Tibial artery (tissue), 4 donors: ENCODE measurements at regions not wholly inside any gene's neighbourhood (a gene's known extent, or its start where the extent isn't known, plus 50 kb on each side); places are given as distances from the start of the nearest gene placed in this dataset.

Experiments
- DNase-seq, 2 donors: peaks; one replicate each; pipeline ENCODE4 v3.0.0-alpha.2; 2019
- H3K27ac ChIP-seq, 2 donors: fragments of 200-600 bp; sonication (generic) in 1 of 2; 1 replicate in 1 of 2; 2 replicates in 1 of 2; pipeline ENCODE4 v1.5.1; 2018 to 2019; ENCODE audit warnings: mild to moderate bottlenecking in 1 of 2
- H3K27me3 ChIP-seq, 2 donors: fragments of 200-600 bp; sonication (generic) in 1 of 2; one replicate each; pipeline versions ENCODE4 v1.5.1 to v1.6.0; 2016 to 2019
- H3K36me3 ChIP-seq, 3 donors: fragments of 200-600 bp; sonication (generic) in 2 of 3; one replicate each; pipeline ENCODE4 v1.5.1; 2016 to 2019; ENCODE audit warnings: mild to moderate bottlenecking in 2 of 3
- H3K4me1 ChIP-seq, 4 donors: fragments of 200-600 bp; sonication (generic) in 2 of 4; 1 replicate in 3 of 4; 2 replicates in 1 of 4; pipeline ENCODE4 v1.5.1; 2016 to 2019
- H3K4me3 ChIP-seq, 2 donors: fragments of 200-600 bp; sonication (generic) in 1 of 2; 1 replicate in 1 of 2; 2 replicates in 1 of 2; pipeline ENCODE4 v1.5.1; 2018 to 2019; ENCODE audit warnings: mild to moderate bottlenecking in 2 of 2
- H3K9me3 ChIP-seq, 3 donors: fragments of 200-600 bp; sonication (generic) in 1 of 3; one replicate each; pipeline ENCODE4 v1.5.1; 2016 to 2019
- intact Hi-C: fragments of 100-400 bp; cut with DNase I; formaldehyde crosslinking; loops from one replicate; pipeline ENCODE4 v1.15.0; 2023; ENCODE audit warnings: low total_unique reads
- TF ChIP-seq, protein P1 (sequence below), 2 experiments: fragments of 200-600 bp in 1 of 2; fragments of 450-650 bp in 1 of 2; IDR thresholded peaks; one replicate each; pipeline ENCODE4 v1.5.1; 2017 to 2019; ENCODE audit warnings: antibody characterized with exemption in 2 of 2, mild to moderate bottlenecking in 1 of 2, moderate library complexity in 1 of 2

DNA sequence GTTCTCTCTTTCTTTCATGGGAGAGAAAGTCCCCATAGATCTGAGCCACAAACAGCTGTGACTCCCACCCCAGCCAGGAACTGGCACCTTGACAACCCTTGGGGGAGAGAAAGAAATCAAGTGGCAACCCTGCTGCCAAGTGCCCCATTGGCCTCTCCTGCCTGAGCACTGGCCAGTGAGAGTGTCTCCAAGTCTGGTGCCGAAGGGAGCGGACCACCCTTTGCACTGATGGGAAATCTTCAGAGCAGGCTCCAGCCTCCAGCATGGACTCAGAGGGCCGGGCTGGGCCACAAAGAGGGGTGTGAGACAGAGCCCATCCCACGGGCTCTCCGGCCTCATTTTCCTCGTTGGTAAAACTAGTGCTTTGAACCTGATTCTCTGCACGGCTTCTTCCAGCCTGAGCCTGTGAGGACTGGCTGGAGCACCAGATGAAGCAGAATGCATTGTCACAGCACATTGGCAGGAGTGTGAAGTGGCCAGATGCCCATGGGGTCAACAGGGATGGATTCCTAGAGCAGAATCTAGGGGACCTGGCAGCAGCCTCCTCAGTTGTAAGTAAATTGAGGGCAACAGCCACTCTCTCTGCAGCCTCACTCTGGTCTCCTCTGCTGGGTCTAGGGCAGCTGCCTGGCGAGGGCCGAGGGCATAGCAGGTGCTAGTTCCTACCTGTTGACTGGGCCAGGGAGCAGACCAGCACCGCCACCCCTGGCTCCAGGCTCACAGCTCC lies 81.4 kb downstream of the TRIM29 start:
- TF ChIP-seq, protein P1, sequence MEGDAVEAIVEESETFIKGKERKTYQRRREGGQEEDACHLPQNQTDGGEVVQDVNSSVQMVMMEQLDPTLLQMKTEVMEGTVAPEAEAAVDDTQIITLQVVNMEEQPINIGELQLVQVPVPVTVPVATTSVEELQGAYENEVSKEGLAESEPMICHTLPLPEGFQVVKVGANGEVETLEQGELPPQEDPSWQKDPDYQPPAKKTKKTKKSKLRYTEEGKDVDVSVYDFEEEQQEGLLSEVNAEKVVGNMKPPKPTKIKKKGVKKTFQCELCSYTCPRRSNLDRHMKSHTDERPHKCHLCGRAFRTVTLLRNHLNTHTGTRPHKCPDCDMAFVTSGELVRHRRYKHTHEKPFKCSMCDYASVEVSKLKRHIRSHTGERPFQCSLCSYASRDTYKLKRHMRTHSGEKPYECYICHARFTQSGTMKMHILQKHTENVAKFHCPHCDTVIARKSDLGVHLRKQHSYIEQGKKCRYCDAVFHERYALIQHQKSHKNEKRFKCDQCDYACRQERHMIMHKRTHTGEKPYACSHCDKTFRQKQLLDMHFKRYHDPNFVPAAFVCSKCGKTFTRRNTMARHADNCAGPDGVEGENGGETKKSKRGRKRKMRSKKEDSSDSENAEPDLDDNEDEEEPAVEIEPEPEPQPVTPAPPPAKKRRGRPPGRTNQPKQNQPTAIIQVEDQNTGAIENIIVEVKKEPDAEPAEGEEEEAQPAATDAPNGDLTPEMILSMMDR (IDR thresholded peaks at IDR 0.05): no peak
- no peak for DNase-seq
- H3K27me3 ChIP-seq: peaks cover 0 to 8% of the 10 kb centered on the region in 2 donors
- H3K4me3 ChIP-seq: no peak overlapping the region
- intact Hi-C loops: no loop called here
- H3K9me3 ChIP-seq: no peaks in the 10 kb centered on the region
- H3K27ac ChIP-seq: no peak overlapping the region
- no peaks in the 10 kb centered on the region for H3K36me3 ChIP-seq
- peaks cover 0 to 9% (median 4%) of the 10 kb centered on the region in 4 donors for H3K4me1 ChIP-seq

DNA sequence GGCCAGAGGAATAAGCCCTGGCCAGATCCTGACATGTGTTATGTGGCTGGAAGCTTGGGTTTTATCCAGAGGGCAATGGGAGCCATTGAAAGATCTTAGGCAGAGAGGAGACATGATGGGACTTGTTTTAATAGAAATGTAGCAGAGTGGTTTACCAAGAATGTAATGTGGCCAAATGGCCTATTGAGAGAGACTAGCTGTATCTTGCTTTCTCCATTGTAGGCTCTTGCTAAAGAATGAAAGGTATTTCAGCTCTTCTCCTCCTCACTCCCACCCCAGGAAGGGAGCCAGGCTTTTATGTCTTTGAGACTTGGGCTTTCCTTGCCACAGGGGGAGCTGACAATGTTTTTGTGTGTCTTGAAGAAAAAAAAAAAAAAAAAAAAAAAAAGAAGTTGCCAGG lies 82.3 kb downstream of the TRIM29 start:
- Histone ChIP-seq H3K9me3 (no peaks in the 10 kb centered on the region), H3K4me1 (peaks cover 0 to 4% (median under 1%) of the 10 kb centered on the region in 4 donors), H3K27ac (no peak overlapping the region), H3K27me3 (peaks cover 0 to 8% of the 10 kb centered on the region in 2 donors), H3K4me3 (no peak overlapping the region), H3K36me3 (no peaks in the 10 kb centered on the region)
- DNase-seq: no peak
- intact Hi-C loops: no loop called here
- TF ChIP-seq, protein P1 (IDR thresholded peaks at IDR 0.05): no peak

DNA sequence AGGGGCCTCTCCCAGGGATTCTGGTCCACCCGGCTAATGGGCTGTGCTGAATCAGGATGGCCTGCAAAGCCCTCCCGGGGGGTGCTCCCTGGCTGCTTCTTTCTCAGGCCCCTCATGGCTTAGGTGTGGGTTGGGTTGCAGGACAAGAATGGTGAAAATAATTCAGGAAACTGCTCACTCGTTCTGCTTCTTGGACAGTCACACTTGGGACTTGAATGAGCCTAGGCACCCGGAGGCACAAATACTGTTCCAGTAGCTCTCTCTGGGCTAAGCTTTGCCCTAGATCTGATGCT lies 83.2 kb downstream of the TRIM29 start:
- TF ChIP-seq, protein P1 (IDR thresholded peaks at IDR 0.05): no peak
- Histone ChIP-seq H3K27me3 (peaks cover 0 to 8% of the 10 kb centered on the region in 2 donors), H3K36me3 (no peaks in the 10 kb centered on the region), H3K4me3 (no peak overlapping the region), H3K9me3 (no peaks in the 10 kb centered on the region), H3K27ac (no peak overlapping the region), H3K4me1 (peaks cover 0 to 4% (median 0%) of the 10 kb centered on the region in 4 donors)
- no peak for DNase-seq
- intact Hi-C loops: no loop called here

DNA sequence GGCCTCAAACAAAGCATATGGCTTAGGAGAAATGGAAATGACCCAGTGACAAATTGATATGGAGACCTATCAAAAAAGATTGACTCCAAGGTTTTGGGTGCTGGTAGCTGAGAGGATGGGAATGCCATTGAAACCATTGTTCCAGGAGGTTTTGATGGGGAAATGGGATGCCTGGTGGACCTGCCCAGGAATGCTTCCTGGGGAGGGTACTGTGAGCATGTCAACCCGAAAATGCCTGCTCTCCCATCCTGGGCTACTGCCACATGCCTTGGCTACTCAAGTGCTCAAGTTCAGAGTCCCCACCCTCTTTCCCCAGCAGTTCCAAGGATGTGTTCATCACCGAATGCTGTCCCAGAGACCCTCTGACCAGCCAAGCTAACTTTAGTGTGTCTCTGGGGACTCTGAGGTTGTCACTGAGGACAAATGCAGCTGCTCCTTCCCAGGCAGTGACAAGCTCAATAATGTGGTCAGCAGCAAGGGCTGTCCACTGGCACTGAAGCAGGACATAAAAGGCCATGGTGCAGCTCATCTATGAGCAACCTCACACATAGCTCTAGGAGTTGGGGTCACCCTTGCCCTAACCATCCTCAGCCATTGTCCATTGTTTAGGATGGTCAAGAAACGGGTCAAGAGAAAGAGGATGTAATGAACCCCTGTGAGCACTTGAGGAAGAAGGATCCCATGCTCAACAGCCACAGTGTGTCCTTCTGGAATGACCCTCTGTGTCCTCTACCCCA lies 83.7 kb downstream of the TRIM29 start:
- intact Hi-C loops: no loop called here
- H3K9me3 ChIP-seq: no peaks in the 10 kb centered on the region
- peaks cover 0 to 4% (median 0%) of the 10 kb centered on the region in 4 donors for H3K4me1 ChIP-seq
- no peak for DNase-seq
- H3K27ac ChIP-seq: no peak overlapping the region
- peaks cover 0 to 8% of the 10 kb centered on the region in 2 donors for H3K27me3 ChIP-seq
- TF ChIP-seq, protein P1 (IDR thresholded peaks at IDR 0.05): no peak
- no peaks in the 10 kb centered on the region for H3K36me3 ChIP-seq
- no peak overlapping the region for H3K4me3 ChIP-seq

DNA sequence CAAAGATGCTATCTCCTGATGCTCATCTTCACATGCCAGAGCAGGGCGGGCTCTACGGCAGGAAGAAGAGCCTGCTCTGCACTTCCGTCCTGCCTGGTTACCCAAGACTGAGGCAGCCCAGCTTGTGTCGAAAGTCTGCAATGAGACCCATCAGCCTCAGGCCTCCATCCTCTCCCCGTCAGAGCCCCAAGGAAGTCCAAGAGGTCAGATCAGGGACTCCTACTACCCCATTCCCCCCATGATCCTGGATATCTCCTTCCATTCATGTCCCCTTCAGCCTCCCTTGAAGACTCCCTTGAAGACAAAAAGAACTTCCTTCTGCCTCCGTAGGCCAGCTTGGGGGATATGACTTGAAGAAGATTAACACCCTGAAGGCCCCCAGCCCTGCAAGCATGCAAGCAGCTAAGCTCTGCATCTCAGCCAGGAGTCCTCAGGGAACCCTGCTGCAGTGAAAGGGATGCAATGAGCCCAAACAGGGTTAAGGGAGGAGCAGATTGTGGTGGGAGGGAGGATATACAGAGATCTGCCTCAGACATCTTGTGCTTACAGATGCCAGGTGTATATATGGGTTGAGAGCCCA lies 85.6 kb downstream of the TRIM29 start:
- Histone ChIP-seq H3K4me3 (no peak overlapping the region), H3K27ac (no peak overlapping the region), H3K27me3 (peaks cover 0 to 3% of the 10 kb centered on the region in 2 donors), H3K4me1 (no peaks in the 10 kb centered on the region), H3K36me3 (no peaks in the 10 kb centered on the region), H3K9me3 (peaks cover under 1 to 10% (median 3%) of the 10 kb centered on the region in 3 donors)
- intact Hi-C loops: no loop called here
- no peak for DNase-seq
- TF ChIP-seq, protein P1 (IDR thresholded peaks at IDR 0.05): no peak
